GOT3 (cell line): ENCODE measurements at regions not wholly inside any gene's neighbourhood (a gene's known extent, or its start where the extent isn't known, plus 50 kb on each side); places are given as distances from the start of the nearest gene placed in this dataset.
"Not testable (repeated sequence)": the region's sequence is repeated elsewhere in the genome, so short reads cannot be mapped to it uniquely, and the experiment has no call there.

Source experiments
- DNase-seq: peaks from one replicate; lab custom pipeline; 2025; ENCODE audit warnings: mixed read lengths; lab: John Stamatoyannopoulos, UW

DNA sequence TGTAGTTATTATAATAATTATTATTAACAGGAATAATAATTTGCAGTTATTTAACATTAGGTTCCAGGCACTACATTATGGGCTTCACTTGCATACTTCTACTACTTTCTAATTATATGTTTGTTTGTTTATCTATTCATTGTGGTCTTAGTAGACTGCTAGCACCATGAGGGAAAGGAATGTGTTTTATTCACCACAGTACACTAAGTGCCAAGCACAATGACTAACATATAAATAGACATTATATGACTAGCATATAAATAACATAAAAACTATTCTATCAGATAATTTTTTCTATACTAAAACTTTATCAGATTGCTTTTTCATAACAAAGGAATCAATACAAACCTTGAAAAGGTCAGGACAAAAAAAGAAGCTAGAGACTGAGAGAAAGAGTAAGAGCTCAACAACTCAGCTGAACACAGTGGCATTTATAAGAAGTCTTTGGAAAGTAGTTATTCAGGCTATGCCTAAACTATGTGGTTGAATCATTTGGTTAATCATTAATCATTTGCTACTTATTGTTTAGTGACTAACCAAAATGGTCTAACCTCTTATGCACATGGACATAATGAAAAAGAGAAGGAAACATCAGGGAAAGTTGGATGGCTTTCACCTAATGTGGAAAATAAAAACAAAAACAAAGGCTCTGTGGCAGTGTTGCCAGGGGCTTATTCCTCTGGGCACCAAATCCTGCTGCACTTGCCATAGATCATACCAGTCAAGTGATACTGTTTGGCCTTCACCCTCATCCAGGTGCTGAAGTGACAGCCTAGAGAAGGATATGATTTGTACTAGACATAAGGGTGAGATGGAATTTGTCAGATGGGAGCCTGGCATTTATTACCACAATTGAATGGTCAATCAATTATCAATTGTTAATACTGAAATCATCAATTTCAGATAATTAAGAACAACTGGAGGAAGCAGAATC is 174.9 kb downstream of the ETAA1 start:
- DNase-seq: no peak

DNA sequence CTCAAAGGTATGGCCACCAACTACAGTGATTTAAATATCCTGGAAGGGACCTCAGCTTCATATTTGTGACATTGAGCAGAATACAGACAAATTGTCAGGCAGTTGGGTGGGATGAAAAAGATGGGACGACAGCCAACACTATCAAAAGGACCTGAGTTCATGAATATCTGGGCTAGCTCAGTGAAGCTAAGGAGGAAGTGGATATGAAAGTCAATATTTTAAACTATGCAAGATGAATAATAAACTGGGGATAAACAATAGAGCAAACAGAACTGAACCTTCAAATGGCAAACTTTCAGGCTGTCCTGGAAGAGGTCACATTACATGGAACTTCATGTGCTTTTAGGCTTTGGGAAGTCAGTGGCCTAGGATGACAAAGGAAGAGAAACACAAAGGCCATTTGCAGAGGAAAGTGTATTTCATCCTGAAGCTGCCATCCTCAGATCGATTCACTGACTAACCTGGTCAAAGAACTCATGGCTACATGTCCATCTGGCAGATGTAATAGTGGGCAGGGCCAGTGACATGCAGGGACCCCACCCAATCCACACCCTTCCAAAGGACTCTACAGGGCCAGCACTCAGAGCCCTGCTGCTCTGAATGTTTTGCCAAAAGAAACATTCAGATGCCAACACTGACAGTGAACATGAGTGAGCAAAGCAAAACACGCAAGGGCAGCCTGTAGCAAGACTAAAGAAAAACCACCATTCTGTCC is 175.7 kb downstream of the ETAA1 start:
- no peak for DNase-seq

DNA sequence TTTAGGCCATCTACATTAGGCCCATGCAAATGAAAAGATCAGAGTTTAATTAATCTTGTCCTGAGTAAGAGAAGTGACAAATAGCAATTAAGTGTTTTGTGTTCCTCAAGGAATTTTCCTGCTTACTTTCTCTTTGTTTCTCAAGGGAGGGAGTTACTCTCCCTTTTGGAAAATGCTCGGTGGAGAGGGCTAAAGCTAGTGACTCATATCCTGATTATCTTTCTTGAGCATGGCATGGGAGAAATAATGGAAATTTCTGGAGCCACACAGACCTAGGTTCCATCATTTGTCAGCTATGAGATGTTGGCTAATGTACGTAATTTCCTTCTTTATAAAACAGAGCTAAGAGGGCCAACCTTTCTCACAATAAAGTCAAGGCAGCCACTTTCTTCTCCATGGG is 177.1 kb downstream of the ETAA1 start:
- no peak for DNase-seq

DNA sequence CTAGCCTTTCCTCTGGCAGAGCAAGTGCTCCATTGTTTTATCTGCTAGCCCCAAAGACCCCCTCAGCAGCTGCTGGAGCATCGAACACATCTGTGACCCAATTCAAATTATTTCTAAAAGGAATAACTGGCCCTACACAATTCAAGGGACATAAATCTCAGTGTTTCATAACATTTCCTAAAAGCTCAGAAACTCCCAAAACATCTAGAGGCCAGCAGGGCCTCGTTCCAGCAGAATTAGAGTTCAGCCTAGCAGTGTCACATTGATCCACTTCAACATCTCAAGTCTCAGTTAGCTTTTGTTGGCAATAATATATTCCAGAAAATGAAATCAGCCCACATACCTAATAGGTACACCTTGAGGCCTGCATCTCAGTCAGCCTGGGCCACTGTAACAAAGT is 179.1 kb downstream of the ETAA1 start:
- no peak for DNase-seq

DNA sequence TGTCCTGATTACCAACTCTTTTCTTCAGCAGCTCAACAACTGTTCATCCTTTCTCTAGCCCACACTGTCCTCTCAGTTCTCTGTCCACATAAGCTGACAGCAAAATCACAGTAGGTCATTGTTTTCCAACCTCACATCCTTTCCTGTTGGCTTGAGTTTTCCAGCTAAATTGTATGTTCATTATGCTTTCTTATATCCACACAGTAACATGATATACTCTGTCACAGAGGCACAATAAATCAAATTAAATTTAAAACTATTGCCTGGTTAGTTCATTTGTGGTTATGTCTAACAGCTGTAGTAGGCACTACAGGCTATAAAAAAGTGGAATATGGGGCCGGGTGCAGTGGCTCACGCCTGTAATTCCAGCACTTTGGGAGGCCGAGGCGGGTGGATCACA is 179.9 kb downstream of the ETAA1 start:
- no peak for DNase-seq

DNA sequence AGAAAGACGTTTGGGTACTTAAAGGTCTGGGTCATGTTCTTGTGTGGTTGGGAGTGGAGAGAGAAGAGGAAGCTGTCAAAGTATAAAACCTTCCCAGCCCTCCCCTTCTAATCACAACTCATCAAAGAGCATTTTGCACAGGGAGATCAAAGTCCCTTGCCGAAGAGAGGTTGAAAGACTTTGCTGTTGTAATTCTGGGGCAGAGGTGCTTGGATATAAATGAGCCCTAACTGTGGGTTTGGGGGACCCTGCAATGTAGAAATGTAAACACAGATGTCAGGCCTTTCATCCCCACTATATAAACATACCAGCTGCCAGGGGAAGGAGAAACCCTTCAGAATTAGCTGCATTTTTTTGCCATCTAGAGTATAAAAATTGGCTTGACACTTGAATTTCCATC is 182.1 kb downstream of the ETAA1 start:
- no peak for DNase-seq

DNA sequence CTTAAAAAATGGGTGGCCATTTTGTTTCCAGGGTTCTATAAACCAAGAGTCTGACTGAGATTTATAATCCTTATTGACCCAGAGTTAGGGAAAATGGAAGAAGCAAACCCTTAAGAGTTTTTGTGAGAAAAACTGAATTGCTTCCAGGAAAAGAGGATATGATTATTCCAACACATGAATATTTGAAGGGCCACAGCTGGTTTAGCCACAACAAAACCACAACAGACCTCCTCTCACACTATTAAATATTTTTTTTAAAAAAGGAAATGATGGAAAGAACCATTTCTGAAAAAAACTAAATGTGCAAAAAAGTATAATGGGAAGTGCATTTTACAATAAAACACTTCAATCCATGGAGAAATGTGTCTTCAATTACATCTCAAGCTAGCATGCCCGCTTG is 182.7 kb downstream of the ETAA1 start:
- no peak for DNase-seq

DNA sequence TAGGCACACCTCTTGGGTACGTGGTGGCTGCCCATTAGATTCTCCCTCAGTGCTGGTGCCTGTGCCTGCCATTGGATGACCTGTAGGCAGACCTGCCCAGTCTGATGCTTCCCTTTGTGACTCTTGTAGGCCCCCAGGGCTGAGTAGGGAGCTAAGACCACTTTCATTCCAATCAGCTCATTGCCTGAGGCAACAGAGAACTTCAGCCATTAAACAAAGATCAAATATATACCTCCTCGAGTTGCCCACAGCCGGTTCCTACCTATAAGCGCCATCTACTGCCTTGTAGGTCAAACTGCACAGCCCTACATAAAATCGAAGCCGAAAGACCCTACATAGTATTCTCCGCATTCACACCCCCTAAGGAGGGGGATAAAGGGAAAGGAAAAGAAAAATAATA is 184.6 kb downstream of the ETAA1 start:
- DNase-seq: no peak

DNA sequence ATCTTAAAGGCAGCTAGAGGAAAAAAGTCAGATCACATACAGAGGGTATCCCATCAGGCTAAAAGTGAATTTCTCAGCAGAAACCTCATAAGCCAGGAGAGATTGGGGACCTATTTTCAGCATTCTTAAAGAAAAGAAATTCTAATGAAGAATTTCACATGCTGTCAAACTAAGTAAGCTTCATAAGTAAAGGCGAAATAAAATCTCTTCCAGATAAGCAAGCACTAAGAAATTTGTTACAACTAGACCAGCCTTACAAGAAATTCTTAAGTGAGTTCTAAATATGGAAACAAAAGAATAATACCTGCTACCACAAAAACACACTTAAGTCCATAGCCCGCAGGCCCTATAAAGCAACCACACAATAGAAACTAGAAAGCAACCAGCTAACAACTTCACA is 186.1 kb downstream of the ETAA1 start:
- no peak for DNase-seq

DNA sequence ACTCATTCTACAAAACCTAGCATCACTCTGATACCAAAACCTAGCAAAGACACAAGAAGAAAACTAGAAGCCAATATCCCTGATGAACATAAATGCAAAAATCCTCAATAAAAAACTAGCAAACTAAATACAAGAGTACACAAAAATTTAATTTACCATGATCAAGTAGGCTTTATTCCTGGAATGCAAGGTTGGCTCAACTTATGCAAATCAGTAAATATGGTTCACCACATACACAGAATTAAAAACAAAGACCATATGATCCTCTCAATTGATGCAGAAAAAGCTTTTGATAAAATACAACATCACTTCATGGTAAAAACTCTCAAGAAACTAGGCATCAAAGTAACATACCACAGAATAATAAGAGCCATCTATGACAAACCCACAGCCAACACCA is 188.3 kb downstream of the ETAA1 start:
- no peak for DNase-seq

DNA sequence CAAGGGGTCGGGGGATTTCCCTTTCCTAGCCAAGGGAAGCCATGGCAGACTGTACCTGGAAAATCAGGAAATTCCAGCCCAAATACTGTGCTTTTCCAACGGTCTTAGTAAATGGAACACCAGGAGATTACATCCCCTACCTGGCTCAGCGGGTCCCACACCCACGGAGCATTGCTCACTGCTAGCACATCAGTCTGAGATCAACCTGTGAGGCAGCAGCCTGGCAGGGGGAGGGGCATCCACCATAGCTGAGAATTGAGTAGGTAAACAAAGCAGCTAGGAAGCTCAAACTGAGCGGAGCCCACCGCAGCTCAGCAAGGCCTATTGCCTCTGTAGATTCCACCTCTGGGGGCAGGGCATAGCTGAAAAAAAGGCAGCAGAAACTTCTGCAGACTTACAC is 192.0 kb downstream of the ETAA1 start:
- DNase-seq: not testable (repeated sequence)

DNA sequence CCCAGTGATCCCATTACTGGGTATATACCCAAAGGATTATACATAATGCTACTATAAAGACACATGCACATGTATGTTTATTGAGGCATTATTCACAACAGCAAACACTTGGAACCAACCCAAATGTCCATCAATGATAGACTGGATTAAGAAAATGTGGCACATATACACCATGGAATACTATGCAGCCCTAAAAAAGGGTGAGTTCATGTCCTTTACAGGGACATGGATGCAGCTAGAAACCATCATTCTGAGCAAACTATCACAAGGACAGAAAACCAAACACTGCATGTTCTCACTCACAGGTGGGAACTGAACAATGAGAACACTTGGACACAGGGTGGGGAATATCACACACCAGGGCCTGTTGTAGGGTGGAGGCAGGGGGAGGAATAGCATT is 197.4 kb downstream of the ETAA1 start:
- not testable (repeated sequence) for DNase-seq

DNA sequence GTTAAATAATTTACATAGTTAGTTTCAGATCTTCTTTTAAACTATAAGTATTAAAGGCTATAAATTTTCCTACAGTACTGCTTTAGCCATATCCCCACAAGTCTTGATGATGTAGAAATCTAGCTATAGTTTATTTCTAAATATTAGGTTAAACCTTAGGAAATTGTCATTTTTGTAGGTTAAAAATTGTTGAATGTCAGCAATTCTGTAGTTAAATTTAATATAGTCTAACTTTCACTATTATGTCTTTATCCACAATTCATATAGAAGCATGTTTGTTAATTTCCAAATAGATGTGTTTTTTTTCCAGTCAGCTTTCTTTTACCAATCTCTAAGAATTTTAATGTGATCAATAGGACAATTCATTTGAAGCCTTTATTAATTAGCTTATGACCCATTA is 199.7 kb downstream of the ETAA1 start:
- no peak for DNase-seq

DNA sequence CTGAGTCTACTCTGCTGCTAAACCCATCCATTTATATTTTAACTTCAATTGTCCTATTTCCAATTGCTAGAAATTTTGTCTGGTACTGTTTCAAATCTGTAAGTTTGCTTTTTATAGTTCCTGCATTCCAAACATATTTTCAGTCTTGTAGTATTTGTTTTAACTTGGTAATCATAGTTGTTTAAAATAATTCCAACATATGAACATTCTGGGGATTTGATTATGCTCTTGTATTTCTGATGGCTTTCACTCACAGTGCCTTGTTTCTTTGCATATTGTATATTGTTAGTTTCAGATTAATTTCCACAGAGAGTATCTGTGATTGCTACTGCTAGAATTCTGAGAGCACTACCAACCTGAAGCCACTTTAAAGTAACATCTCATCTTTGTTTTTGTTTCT is 202.4 kb downstream of the ETAA1 start:
- DNase-seq: no peak

DNA sequence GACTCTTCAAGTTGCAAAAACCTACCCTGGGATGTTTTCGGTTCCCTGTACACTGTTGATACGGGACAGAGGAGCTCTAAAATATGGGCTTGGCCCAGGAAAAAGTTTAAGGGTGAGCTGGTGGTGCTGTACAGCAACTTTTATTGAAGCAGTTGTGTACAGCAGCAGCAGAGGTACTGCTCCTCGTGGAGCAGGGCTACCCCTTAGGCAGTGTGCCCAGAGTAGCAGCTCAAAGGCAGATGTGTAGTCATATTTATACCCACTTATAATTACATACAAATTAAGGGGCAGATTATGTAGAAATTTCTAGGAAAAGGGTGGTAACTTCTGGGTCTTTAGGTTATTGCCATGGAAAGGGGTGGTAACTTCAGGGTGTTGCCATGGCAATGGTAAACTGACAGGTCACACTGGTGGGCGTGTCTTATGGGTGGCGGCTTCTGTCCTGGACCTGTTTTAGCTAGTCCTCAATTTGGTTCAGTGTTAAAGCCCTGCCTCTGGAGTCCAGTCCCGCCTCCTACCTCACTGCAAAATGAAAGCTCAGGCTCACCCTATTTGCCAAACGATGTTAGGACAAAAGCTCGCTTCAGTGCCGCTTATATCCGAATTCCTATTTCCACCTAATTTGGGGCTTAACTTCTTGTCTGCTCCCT is 203.2 kb downstream of the ETAA1 start:
- DNase-seq: no peak

DNA sequence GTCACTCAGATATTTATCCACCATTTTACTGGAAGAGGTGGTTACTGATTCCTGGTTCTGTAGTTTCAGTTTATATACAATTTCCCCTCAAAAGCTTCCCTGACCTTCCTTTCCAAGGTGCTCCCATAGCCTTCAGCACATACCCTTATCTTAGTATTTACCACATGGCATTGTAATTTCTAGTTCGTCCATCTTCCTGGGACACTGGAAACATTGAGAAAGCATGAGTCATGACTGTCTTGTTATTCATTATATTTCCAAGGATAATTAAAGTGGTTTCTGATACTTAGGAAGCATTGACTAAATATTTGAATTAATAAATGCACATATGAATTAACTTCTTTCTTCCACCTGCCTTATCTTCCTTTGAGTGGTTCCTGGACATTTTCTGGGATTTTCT is 203.8 kb downstream of the ETAA1 start:
- no peak for DNase-seq

DNA sequence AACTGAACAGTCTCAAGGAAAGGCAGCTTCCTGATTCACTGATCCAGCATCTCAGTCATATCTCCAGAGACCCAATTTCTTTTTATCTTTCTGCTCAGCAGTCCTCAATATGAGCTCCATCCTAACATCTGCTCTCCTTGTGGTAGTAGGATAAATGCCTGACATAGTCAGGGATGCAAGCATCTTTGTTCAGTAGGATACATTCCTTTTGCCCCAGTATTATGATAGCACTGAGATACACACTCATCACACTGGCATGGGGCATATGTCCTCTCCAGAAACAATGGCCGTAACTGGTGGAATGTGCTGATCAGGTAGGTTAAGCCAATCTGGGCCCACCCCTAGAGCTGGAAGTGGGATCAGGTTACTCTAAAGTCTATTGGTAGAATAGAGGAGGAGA is 207.2 kb downstream of the ETAA1 start:
- DNase-seq: no peak

DNA sequence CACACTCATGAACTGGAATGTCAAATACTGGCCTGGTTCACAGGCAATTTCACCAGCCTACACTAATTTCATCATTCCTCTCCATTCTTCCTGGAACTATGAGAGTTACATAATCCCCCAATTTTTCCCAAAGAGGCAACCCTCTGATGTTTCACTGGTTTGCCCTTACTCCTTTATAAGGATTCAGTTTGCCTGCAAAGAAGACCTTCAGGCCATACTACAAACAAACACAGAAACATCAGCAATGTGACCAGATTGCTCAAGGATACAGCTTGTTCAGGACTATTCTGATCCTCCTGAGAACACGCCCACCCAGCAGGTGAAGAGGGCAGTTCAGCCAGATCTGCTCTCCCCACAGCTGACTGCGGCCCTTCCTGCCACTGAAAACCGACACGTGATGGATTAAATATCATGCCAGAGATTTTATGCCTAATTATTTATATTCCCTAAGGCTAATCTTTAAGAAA is 215.5 kb downstream of the ETAA1 start:
- no peak for DNase-seq

DNA sequence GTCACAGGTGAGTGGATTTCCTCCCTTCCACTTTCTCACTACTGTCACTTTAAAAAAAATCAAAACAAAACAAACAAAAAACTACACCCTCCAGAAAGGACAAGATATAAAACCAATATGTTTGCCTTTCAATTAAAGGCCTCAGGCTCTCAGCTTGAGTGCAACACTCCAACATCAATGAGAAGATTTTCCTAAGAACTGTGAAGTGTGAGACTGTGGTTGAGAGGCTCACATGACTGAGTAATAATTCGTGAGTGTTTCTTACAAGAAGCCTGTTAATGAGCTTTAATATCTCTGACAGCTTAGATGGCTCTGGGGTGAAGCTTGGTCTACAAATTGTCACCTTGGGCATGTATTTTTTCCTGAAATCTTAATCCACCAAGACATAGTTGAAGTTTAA is 216.1 kb downstream of the ETAA1 start:
- no peak for DNase-seq

DNA sequence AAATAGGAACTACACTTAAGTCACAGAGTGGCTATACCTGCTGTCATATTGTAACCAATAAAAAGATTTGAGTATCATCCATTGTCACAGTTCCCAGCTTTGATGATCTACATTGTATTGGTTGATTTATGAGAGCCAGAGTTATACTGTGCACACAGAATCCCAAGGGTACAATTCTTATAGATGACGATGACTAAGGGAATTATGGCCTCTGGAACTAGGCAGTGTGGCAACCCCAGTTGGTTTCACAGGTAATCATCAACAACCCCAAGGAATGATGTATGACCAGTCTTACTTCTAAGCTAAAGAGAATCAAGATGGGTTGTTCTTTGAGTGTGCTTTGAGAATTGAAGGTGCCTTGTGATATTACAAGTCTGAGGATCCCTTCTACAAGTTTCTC is 217.3 kb downstream of the ETAA1 start:
- no peak for DNase-seq

DNA sequence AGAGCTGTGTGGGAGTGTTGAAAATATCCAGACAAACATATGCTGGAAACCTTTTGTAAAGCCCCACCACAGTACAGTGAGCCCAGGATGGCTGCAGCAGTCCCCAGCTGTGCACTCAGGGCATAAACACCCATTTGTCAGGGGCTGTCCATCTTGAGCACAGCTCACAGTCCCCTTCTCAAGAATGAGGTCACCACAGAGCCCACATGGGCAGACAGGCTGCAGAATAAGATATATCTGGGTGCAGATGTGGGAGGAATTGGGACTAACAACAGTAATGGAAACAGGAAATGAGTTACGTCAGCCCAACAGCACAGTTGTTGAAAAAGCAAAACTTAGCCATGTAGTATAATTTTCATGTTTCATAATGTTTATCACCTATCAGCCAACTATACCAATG is 219.6 kb downstream of the ETAA1 start:
- DNase-seq: no peak

DNA sequence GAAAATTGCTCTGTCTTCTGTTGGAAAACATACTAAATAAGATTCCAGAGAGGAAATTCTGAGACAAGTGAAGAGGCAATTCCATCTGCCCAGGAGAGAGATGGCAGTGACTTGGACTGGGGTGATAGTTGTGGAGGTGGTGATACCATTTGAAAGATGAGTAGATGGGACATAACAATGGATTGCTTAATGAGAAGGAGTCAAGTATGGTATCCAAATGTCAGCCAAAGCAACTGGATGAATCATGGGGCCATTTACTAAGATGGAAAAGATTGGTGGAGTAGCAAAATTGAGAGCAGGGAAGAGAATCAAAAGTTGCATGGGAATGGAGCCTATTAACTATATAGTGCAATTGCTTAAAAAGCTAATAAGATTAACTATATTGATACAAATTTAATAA is 222.1 kb downstream of the ETAA1 start:
- DNase-seq: no peak

DNA sequence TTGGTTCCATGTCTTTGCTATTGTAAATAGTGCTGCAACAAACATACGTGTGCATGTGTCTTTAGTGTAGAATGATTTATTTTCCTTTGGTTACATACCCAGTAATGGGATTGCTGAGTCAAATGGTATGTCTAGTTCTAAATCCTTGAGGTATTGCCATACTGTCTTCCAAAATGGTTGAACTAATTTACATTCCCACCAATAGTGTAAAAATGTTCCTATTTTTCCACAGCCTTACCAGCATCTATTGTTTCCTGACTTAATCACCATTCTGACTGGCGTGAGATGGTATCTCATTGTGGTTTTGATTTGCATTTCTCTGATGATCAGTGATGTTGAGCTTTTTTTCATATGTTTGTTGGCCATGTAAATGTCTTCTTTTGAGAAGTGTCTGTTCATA is 226.6 kb downstream of the ETAA1 start:
- DNase-seq: not testable (repeated sequence)
